ENCODE measurements at regions not wholly inside any gene's neighbourhood (a gene's known extent, or its start where the extent isn't known, plus 50 kb on each side); places are given as distances from the start of the nearest gene placed in this dataset.
A peak's percentile ranks its signal among the peaks of the same experiment; 100 is the strongest.
"Not testable (repeated sequence)": the region's sequence is repeated elsewhere in the genome, so short reads cannot be mapped to it uniquely, and the experiment has no call there.

DNA sequence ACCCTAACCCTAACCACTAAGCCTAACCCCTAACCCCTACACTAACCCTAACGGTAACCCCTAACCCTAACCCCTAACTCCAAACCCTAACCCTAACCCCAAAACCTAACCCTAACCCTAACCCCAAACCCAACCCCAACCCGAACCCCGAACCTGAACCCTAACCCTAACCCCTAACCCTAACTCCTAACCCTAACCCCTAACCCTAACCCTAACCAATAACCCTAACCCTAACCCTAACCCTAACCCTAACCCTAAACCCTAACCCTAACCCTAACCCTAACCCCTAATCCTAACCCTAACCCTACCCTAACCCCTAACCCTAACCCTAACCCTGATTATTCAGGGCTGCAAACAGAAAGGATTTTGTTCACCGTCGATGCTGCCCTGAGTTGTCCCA is 144.6 kb upstream of the DUSP22 start:
- not testable (repeated sequence) for DNase-seq (ENCODE audit: low read depth in 4 of 4, low spot score in 2 of 4)

DNA sequence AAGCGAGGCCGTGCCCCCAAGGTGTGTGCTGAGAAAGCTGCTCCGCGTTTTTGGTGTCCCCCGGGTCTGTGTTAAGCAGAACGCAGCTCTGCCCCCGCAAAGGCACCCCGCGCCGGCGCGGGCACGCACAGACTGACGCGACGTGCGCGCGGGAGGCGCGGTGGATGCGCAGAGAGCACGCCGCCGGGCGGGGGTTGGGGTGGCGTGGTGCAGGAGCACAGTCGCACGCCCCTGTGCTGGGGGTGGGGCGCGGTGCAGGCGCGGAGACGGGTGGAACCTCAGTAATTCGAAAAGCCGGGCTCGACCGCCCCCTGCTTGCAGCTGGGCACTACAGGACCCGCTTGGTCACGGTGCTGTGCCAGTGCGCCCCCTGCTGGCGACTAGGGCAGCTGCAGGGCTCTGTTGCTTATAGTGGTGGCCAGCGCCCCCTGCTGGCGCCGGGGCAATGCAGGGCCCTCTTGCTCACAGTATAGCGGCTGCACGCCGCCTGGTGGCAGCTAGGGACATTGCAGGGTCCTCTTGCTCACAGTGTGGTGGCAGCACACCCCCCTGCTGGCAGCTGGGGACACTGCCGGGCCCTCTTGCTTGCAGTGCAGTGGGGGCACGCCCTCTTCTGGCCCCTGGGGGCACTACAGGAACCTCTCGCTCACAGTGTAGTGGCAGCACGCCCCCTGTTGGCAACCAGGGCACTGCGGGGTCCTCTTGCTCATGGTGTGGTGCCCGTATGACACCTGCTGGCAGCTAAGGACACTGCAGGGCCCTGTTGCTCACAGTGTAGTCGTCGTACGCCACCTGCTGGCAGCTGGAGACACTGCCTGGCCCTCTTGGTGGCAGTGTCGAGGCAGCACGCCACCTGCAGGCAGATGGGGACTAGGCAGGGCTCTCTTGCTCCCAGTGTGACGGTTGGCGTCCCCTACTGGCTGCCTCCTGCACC is 144.0 kb upstream of the DUSP22 start:
- not testable (repeated sequence) for DNase-seq (ENCODE audit: low read depth in 4 of 4, low spot score in 2 of 4)

DNA sequence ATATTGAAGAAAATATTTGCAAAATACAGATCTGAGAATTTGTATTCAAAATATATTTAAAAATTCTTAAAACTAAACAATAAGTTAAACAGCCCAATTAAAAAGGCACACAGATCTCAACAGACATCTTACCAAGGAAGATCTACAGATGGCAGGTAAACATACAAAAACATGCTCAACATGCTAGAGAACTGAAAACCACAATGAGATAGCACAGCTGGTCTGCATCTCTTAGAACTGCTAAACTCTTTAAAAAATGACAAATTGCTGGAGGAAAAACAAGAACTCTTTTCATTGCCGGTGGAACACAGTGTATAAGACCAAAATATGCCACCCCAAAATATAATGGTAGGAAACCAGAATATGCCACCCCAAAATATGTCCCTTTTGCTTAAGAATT is 142.1 kb upstream of the DUSP22 start:
- DNase-seq (ENCODE audit: low read depth in 4 of 4, low spot score in 2 of 4): not testable (repeated sequence)

DNA sequence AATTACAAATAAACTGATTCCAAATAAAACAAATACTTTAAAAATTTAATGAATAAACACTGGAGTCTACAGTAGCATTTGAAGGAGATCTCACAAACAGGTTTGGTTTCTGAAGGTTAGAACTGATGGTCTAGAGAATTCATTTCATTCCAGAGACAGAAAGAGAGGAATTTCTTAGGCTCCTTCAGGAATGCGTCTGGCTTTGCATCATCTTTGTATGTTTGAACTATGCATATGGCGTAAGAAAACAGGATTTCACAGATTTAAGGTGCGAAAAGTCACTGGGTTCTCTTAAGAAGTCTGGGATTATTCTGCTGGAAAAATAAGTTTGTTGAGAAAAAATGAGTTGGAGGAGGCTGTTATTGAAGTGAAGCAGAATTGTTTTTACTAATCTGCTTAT is 139.9 kb upstream of the DUSP22 start:
- DNase-seq (ENCODE audit: low read depth in 4 of 4, low spot score in 2 of 4): not testable (repeated sequence)

DNA sequence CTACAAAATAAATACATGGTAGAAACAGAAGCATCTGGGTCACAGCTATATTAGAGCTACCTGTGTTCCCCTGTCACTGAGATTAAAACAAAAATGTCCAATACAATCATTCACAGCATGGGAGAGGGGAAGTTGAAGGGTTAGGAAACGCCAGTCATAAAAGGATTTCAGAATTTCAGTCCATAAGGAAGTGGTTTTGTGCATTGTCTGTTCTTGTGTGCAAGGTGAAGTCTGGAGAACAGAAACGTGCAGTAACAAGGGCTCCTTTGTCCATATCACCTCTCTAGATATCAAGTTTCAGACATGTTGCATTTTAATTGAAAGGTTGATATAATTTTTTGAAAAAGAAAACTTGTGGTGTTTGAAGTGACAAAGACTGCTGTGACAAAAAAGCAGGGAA is 139.3 kb upstream of the DUSP22 start:
- not testable (repeated sequence) for DNase-seq (ENCODE audit: low read depth in 4 of 4, low spot score in 2 of 4)

DNA sequence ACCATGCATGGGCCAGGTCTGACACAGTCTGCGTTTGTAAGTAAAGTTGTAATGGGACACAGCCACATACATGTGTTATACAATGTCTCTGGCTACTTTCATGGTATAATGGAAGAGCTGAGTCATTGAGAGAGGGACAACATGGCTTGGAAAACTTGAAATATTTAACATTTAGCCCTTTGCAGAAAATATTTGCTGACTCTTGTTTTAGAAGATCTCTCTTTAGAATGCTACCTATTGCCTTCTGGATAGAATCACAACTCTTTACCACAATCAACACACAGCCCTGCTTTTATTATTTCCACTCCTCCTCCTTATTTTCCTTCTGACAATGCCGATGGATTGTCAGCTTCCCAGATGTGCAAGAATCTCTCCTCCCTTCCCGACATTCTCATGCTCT is 138.4 kb upstream of the DUSP22 start:
- DNase-seq (ENCODE audit: low read depth in 4 of 4, low spot score in 2 of 4): not testable (repeated sequence)

DNA sequence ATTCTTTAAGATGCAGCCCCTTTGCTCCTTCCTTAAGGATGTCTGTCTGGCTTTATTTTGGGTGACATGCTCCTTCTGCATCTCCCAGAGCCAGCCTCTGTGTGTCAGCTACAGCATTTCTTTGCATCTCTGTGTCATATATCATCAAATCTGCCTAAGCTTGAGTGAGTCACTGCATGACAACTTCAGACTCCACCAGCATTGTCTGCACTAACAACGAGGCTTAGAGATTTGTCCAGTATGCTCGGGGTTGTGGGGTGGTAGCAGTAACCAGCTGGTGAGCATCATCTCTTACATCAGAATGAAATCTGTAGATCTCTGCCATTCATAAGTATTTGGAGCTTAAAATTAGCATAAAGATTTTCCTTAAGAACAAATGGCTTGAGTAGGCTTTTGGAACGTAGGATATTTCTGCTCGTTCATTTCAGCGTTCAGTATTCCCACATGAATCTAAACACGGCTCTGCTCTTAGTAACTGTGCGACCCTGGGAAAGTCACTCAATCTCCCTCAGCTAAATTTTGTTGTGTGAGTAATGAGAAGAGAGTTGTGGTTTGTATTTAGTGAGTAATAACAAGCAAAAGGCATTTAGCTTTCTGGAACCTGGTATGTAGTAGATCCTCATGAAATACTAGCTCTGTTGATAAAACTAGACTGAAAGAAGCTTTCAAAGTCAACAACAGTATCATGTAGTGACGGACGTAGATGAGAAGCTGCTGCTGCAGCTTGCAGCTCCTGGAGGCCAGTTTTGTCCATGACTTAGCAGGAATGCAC is 137.8 kb upstream of the DUSP22 start:
- not testable (repeated sequence) for DNase-seq (ENCODE audit: low read depth in 4 of 4, low spot score in 2 of 4)

DNA sequence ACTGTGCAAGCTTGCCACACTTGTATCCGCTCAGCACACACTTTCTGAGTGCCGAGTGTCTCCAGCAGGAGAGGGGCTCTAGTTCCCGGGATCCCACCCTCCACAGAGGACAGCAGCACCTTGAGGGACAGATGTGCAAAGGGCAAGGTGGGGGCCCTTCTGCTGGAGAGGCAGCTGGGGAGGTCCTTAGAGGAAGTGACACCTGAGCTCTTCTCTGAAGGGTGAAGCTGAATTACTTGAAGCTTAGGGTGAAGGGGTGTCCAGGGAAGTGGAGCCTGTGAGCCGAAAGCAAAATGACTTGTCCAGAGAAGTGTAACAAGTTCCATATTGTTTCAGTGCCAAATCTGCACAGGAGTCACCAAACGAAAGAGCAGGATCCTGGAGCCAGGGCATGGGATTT is 136.3 kb upstream of the DUSP22 start:
- DNase-seq (ENCODE audit: low read depth in 4 of 4, low spot score in 2 of 4): no peak

DNA sequence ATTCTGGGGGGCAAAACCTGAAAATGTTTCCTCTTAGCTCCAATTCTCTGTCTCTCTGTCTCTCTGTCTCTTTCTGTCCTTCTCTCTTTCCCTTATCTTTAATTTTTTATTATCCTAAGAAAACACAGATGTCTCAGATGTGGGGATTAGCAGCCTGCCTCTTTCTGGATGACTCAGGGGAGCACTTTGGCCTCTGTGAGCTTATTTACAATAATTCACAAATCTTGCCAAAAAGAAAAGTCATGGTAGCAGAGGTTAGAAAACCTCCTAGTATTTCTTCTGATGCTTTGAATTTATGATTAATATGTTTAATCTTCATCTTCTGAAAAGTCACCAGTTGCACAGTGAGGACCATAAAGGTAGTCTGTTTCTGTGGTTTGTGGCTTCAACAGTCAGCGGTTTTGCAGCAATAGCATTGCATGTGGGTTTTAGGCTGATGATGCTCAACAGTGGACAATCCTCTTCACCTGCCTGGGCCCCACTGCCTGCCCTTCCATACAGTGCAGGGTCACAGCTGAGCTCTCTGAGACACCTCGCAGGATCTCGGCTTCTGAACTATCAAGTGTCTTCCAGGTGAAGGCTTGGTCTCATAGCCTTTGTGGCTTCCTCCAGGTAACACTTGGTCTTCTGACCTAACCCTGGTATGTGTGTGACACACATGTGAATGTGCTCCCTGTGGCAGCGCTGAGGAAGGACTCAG is 135.7 kb upstream of the DUSP22 start:
- not testable (repeated sequence) for DNase-seq (ENCODE audit: low read depth in 4 of 4, low spot score in 2 of 4)

DNA sequence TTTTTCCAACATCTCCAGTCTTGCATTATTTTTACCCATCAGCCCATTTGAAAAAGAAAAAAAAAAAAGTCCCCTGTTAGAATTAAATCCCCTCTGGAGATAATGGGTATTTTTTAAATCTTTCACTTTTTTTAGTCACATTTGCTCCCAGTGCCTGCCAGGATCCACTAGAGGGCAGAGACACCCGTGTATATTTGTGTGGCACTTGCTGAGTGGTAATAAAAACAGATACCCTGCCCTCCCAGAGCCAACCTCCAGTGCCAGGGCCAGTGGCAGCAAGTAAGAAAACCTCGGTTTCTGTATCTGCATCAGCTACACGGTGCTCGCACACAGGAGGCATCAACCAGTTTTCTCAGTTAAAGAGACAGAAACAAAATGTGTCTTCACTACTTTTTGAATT is 135.1 kb upstream of the DUSP22 start:
- DNase-seq (ENCODE audit: low read depth in 4 of 4, low spot score in 2 of 4): not testable (repeated sequence)

DNA sequence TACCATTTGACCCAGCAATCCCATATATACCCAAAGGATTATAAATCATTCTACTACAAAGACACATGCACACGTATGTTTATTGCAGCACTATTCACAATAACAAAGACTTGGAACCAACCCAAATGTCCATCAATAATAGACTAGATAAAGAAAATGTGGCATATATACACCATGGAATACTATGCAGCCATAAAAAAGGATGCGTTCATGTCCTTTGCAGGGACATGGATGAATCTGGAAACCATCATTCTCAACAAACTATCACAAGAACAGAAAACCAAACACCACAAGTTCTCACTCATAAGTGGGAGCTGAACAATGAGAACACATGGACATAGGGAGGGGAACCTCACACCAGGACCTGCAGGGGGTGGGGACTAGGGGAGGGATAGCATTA is 130.6 kb upstream of the DUSP22 start:
- DNase-seq (ENCODE audit: low read depth in 4 of 4, low spot score in 2 of 4): not testable (repeated sequence)

DNA sequence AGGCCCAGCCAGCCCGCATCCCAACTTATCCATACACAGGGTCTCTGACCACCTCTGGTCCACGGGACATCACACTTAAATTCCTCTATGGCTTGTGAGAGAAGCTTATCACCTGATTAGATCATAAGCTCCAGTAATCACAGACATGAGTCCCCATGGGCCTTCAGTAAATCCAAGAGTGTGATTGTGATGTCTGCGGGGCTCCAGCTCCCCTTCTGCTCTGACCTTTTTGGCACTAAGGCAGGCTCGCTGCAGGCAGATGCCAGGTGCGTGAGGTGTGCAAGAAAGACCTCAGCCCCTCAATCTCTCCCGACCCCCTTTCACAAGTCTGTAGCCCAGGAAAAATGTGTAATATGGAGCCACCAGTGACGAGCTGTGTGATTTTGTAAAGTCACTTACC is 127.6 kb upstream of the DUSP22 start:
- DNase-seq (ENCODE audit: low read depth in 4 of 4, low spot score in 2 of 4): no peak

DNA sequence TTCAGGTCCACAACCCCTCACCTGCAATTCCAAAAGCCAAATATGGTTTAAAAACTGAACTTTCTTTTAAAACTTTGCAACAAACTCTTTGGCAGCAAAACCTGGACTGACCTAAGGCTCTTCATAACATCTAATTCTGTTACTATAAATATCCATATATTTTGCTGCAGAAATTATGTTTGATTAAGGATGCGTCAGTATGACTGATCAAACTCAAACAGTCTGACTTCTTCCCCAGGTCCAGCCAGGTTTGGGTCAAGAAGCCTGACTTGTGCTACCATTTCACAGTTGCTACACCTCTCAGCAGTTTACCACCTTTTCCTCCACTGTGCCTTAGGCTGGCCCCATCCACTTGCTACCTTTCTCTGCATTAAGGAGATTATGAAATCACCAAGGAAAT is 127.0 kb upstream of the DUSP22 start:
- DNase-seq (ENCODE audit: low read depth in 4 of 4, low spot score in 2 of 4): no peak

DNA sequence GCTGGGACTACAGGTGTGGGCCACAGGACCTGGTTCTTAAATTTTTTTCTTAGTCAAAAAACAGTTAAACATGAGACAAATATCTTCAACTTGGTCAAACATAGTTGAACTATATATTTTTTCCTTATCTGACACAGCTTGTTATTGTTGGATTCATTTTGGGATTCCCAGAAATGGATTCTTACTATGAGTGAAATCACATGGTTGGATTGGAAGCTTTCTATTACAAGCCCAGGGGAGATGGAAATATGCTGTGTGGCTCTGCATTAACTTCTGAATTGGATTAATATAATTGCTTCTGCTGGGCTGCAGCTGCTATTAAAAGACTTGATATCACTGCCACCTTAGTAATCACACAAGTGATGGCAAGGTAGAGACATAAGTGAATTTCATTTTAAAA is 126.4 kb upstream of the DUSP22 start:
- peak in 1 of 4 donors; percentile 20 for DNase-seq (ENCODE audit: low read depth in 4 of 4, low spot score in 2 of 4)

DNA sequence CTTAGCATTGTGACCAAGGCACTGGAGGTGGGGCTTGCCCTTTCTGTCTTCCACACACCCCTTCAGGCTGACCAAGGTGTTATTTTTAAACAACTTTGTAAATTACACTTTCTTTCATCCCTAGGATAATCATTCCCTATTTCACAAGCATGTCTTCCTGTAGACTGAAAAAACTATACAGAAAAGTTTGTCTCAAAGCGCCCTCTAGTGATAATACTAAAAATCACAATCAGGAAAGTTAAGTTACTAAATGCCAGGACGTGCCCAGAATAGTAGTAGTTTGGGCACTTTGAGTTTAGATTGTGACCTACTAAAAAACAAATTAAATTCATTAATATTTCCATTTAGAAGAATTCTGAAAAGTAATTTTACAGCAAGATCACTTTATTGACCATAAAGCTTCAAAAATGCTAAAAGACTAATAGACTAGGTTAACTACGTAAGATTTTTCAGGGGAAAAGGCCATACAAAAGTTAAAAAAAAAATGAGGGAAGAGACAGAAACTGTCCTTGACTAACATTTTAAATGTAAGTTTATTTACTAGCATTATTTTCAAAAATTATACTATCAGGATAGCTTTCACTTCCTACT is 123.3 kb upstream of the DUSP22 start:
- DNase-seq (ENCODE audit: low read depth in 4 of 4, low spot score in 2 of 4): peak in 1 of 4 donors; percentile 56

DNA sequence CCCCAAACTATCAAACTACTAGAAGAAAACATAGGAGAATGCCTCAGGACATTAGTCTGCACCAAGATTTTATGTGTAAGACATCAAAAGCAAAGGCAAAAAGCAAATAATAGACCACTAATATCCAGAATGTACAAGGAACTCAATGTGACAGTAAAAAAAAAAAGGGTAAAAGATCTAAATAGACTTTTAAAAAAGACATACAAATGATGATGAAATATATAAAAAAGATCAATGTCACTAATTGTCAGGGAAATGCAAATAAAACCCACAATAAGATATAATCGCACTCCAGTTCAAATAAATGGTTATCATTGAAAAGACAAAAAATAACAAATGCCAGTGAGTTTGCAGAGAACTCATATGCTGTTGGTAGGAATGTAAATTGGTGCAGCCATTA is 118.3 kb upstream of the DUSP22 start:
- no peak for DNase-seq (ENCODE audit: low read depth in 4 of 4, low spot score in 2 of 4)

DNA sequence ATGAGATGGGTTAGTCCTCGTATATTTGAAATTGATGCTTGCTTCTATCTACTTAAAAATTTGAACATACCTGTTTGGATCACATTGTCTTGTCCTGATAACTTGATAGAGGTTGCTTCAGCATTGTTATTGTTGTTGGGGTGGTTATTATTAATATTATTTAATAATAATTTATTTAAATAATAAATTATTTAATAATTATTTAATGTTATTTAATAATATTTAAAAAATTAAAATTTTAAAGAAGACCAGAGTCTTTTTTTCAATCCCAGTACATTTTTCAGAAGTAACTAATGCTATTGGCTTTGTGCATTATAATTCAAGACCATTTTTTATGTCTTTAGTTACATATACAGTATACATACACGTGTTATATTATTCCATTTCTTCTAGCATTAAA is 116.6 kb upstream of the DUSP22 start:
- no peak for DNase-seq (ENCODE audit: low read depth in 4 of 4, low spot score in 2 of 4)

DNA sequence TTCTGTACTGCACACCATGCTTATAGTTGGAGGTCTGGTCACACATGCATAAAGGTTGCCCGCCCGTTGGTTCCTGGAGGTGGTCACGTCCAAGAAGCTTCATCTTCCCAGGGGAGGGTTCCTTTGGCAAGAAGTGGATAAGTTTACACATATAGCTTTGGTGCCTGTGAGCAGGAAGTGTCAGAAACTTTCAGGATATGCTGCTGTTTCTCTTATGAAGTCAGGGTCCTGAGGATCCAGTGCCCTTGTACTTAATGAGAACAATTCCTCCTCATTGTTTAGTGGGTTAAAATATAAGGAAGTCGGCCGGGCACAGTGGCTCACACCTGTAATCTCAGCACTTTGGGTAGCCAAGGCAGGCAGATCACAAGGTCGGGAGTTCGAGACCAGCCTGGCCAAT is 115.5 kb upstream of the DUSP22 start:
- no peak for DNase-seq (ENCODE audit: low read depth in 4 of 4, low spot score in 2 of 4)

DNA sequence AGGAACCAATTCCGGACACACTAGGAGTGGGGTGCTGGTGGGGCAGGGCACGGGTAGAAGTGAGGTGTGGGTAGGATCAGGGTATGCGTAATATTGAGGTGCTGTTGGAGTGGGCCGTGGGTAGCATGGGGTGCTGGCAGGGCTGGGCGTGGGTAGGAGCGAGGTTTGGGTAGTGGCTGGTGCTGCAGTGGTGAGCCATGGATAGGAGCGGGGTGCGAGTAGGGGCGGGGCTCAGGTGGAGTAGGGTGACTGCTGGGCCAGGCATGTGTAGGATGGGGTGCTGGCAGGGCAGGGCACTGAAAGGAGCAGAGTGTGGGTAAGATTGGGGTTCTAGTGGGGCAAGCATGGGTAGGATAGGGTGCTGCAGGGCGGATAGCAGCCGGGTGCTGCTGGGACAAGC is 114.2 kb upstream of the DUSP22 start:
- DNase-seq (ENCODE audit: low read depth in 4 of 4, low spot score in 2 of 4): no peak

DNA sequence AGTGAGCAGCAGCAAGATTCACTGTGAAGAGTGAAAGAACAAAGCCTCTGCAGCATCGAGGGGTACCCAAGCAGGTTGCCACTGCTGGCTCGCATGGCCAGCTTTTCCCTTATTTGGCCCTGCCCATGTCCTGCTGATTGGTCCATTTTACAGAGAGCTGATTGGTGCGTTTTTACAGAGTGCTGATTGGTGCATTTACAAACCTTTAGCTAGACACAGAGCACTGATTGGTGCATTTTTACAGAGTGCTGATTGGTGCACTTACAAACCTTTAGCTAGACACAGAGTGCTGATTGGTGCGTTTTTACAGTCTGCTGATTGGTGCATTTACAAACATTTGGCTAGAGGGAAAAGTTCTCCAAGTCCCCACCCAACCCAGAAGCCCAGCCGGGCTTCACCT is 113.4 kb upstream of the DUSP22 start:
- DNase-seq (ENCODE audit: low read depth in 4 of 4, low spot score in 2 of 4): not testable (repeated sequence)
